ENCODE measurements at regions not wholly inside any gene's neighbourhood (a gene's known extent, or its start where the extent isn't known, plus 50 kb on each side); places are given as distances from the start of the nearest gene placed in this dataset.

DNA sequence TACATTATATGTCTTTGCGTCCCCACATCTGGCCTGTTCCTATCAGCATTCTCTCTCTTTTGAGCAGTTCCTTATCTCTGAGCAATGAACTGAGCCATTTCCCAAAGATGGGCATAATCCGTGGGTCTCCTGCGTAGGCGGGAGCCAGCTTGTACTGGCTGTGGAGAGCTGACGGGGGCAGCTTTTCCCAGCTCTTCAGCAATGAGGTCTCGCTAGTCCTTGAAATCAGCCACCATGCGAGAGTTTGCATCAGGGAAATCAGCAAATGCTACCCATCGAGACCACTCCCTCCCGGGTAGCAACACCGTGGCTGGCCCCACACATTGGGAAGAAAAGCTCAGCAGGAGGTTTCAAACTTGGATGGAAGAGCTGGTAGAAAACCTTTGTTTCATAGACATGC, 51.9 kb upstream of the FAM180A start:
- TF ChIP-seq, protein P1, sequence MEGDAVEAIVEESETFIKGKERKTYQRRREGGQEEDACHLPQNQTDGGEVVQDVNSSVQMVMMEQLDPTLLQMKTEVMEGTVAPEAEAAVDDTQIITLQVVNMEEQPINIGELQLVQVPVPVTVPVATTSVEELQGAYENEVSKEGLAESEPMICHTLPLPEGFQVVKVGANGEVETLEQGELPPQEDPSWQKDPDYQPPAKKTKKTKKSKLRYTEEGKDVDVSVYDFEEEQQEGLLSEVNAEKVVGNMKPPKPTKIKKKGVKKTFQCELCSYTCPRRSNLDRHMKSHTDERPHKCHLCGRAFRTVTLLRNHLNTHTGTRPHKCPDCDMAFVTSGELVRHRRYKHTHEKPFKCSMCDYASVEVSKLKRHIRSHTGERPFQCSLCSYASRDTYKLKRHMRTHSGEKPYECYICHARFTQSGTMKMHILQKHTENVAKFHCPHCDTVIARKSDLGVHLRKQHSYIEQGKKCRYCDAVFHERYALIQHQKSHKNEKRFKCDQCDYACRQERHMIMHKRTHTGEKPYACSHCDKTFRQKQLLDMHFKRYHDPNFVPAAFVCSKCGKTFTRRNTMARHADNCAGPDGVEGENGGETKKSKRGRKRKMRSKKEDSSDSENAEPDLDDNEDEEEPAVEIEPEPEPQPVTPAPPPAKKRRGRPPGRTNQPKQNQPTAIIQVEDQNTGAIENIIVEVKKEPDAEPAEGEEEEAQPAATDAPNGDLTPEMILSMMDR (IDR thresholded peaks at IDR 0.05) = no peak
- TF ChIP-seq POLR2A (IDR thresholded peaks at IDR 0.05) = no peak

All from lower leg skin (tissue), 3 donors.